ENCODE measurements at regions not wholly inside any gene's neighbourhood (a gene's known extent, or its start where the extent isn't known, plus 50 kb on each side); places are given as distances from the start of the nearest gene placed in this dataset.

DNA sequence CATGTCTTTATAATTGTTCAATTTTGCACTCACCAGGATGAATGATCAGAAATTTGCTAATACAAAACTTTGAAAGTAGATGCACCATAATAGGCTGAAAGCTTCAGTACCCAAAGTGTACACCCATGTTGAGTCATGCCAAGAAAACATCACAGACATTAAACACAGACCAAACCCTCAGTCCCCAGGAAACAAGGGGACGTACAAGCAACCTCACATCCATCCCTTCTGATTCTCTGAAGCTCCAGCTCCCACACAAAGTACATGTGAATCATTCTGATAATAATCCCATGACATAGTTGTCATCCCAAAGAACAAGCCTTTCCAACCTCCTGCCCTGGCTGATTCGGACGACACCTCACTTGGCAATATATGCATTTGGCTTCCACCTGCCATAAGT is 183.8 kb downstream of the SNX19 start:
- TF ChIP-seq, protein P1, sequence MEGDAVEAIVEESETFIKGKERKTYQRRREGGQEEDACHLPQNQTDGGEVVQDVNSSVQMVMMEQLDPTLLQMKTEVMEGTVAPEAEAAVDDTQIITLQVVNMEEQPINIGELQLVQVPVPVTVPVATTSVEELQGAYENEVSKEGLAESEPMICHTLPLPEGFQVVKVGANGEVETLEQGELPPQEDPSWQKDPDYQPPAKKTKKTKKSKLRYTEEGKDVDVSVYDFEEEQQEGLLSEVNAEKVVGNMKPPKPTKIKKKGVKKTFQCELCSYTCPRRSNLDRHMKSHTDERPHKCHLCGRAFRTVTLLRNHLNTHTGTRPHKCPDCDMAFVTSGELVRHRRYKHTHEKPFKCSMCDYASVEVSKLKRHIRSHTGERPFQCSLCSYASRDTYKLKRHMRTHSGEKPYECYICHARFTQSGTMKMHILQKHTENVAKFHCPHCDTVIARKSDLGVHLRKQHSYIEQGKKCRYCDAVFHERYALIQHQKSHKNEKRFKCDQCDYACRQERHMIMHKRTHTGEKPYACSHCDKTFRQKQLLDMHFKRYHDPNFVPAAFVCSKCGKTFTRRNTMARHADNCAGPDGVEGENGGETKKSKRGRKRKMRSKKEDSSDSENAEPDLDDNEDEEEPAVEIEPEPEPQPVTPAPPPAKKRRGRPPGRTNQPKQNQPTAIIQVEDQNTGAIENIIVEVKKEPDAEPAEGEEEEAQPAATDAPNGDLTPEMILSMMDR (IDR thresholded peaks at IDR 0.05; ENCODE audit: insufficient read depth, low read depth, low read length, missing control alignments): no peak
- DNase-seq (ENCODE audit: low read depth): no peak
- H3K4me3 ChIP-seq (ENCODE audit: low read length): no peak overlapping the region

DNA sequence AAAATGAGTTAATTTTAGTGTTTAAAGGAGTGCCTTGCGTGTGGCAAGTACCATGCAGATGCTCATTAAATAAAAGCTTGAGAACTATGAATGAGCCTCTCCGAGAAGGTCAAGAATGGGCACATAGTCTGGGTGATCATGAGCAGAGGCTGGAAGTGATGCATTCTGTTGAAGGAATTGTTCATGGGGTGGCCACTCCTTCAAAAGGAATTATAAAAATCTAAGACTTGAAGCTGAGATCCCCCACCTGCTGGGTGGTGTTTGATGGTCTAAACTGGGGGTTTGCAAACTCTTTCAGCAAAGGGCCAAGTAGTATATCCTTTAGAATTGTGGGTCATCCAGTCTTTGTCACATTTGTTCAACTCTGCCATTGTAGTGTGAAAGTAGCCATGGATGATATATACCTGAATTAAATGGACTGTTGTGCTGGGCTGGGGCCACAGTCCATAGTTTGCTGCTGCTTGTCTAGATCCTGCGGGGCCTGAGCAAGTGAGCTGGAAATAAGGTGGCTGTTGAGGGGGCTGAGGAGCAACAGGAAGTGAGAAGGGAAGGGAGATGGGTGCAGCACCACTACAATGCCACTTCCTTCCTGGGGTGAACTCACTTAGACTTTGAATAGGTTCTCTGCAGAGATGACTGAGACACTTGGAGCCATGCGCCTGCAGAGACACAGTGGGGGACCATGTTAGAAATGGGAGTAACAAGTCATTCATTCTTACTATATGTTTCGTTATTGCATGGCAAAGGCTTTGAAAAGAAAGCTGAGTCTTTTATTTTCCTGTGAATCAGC is 179.0 kb downstream of the SNX19 start:
- no peak for DNase-seq (ENCODE audit: low read depth)
- H3K4me3 ChIP-seq (ENCODE audit: low read length): no peak overlapping the region
- TF ChIP-seq, protein P1 (IDR thresholded peaks at IDR 0.05; ENCODE audit: insufficient read depth, low read depth, low read length, missing control alignments): no peak

DNA sequence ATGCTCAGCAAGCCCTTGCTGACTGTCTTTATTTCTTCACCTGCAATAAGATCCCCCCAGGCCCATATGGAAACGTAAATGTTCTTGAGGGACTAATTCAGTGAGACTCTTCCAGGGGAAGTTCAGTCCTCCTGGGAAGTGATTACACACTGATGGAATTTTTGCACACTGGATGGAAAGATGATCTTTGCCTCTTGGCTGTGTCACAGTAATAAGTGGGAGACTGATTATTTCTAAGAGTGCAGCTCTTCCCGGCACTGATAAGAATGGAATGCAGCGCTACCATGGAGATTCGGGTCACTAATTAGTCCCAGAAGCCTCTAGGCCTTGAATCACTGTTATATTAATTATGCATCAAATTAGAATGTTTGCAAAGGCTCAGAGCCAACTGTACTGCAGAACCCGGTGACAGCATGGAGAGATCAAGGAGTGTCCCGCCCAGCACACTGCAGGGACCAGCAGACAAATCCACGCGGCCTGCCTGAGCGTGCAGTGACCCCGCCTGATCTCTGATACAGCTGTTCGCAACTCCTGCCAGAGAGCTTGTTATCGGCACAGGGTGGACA is 178.3 kb downstream of the SNX19 start:
- peak; percentile 46 for DNase-seq (ENCODE audit: low read depth)
- no peak overlapping the region for H3K4me3 ChIP-seq (ENCODE audit: low read length)
- TF ChIP-seq, protein P1 (IDR thresholded peaks at IDR 0.05; ENCODE audit: insufficient read depth, low read depth, low read length, missing control alignments): no peak

DNA sequence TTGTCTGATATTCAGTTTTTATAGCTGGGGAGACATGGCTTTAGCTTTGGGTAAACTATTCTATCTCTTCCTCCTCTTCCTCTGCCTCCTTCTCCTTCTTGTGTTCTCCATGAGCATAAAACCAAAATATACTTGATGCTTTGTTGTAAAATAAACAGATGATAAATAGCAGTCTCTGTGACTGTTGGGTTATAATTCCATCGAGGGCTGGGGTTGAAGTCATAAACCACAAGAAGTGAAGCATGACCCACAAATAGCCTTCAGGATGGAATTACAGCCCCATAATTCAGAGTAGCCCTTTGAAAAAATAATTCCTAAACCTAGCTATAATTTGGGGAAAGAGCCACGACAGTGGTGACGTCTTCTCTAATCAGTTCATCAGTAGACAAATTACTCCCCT is 177.7 kb downstream of the SNX19 start:
- TF ChIP-seq, protein P1 (IDR thresholded peaks at IDR 0.05; ENCODE audit: insufficient read depth, low read depth, low read length, missing control alignments): no peak

DNA sequence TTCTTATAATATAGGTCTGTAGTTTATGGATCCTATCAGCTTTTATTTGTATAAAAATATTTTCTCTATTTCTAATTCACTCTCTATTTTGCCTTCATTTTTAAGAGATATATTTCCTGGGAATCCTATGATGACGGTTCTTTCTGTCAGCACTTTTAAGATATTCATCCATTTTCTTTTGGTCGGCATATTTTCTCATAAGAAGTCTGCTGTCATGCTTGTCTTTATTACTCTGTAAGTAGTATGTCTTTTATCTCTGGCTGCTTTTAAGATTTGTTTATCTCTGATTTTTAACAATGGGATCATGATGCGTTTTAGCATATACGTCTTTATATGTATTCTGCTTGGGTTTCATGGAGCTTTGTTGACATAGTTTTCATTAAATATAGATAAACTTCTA is 175.5 kb downstream of the SNX19 start:
- no peak for DNase-seq (ENCODE audit: low read depth)
- no peak overlapping the region for H3K4me3 ChIP-seq (ENCODE audit: low read length)
- TF ChIP-seq, protein P1 (IDR thresholded peaks at IDR 0.05; ENCODE audit: insufficient read depth, low read depth, low read length, missing control alignments): no peak

More for the DNA sequence above, 177.7 kb downstream of the SNX19 start:
- no peak for DNase-seq (ENCODE audit: low read depth)
- no peak overlapping the region for H3K4me3 ChIP-seq (ENCODE audit: low read length)

DNA sequence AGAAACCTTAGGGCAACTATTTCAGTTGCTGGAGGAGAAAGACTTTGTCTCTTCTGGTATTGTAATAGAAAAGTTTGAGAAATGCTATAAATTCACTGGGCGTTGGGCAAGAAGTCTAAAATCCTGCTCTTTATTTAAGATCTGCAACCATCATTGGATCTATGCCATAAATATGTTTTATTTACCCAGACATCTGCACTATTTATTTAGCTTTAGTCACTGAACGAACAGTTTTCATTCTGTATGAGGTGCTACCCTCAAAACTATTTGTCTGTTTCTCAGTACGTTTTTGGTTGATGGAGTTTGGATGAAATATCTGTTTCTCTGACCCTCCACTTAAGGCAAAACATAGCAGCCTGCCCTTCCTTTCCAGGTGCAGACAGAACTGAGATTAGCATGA is 171.5 kb downstream of the SNX19 start:
- TF ChIP-seq, protein P1 (IDR thresholded peaks at IDR 0.05; ENCODE audit: insufficient read depth, low read depth, low read length, missing control alignments): no peak
- DNase-seq (ENCODE audit: low read depth): no peak
- no peak overlapping the region for H3K4me3 ChIP-seq (ENCODE audit: low read length)

Measured in epithelial cell of esophagus (primary cell).